OCI-M1 (cell line): ENCODE measurements at regions not wholly inside any gene's neighbourhood (a gene's known extent, or its start where the extent isn't known, plus 50 kb on each side); places are given as distances from the start of the nearest gene placed in this dataset.

Source experiments
- DNase-seq: peaks from one replicate; lab custom pipeline; 2025; lab: John Stamatoyannopoulos, UW

- no peak for DNase-seq
Observed at GRCh38 chr5:56515011-56515410, 281.9 kb upstream of the ANKRD55 start.

- DNase-seq: peak; percentile 38
Observed at GRCh38 chr5:56514245-56514644, 281.1 kb upstream of the ANKRD55 start.

- DNase-seq: no peak
Observed at GRCh38 chr5:56513141-56513540, 280.0 kb upstream of the ANKRD55 start.

- peak; percentile 15 for DNase-seq
Observed at GRCh38 chr5:56512313-56512996, 279.3 kb upstream of the ANKRD55 start.

- no peak for DNase-seq
Observed at GRCh38 chr5:56511326-56511841, 278.3 kb upstream of the ANKRD55 start.

- no peak for DNase-seq
Observed at GRCh38 chr5:56508249-56508648, 275.1 kb upstream of the ANKRD55 start.

- DNase-seq: no peak
Observed at GRCh38 chr5:56507351-56507930, 274.3 kb upstream of the ANKRD55 start.

GRCh38 chr5:56506211-56506965 is 273.3 kb upstream of the ANKRD55 start:
- no peak for DNase-seq

- no peak for DNase-seq
Observed at GRCh38 chr5:56503929-56504328, 270.8 kb upstream of the ANKRD55 start.

GRCh38 chr5:56501781-56502557 is 268.8 kb upstream of the ANKRD55 start:
- peak; percentile 90 for DNase-seq

- DNase-seq: no peak
Observed at GRCh38 chr5:56499901-56500300, 266.8 kb upstream of the ANKRD55 start.

GRCh38 chr5:56499491-56499890 is 266.4 kb upstream of the ANKRD55 start:
- no peak for DNase-seq

- DNase-seq: no peak
Observed at GRCh38 chr5:56498759-56499395, 265.7 kb upstream of the ANKRD55 start.

GRCh38 chr5:56496581-56497063 is 263.5 kb upstream of the ANKRD55 start:
- peak; percentile 13 for DNase-seq

- DNase-seq: peak; percentile 95
Observed at GRCh38 chr5:56494300-56494731, 261.2 kb upstream of the ANKRD55 start.

- DNase-seq: peak; percentile 55
Observed at GRCh38 chr5:56493766-56494165, 260.6 kb upstream of the ANKRD55 start.

- DNase-seq: no peak
Observed at GRCh38 chr5:56493308-56493707, 260.2 kb upstream of the ANKRD55 start.

- DNase-seq: peak; percentile 84
Observed at GRCh38 chr5:56492812-56493211, 259.7 kb upstream of the ANKRD55 start.

GRCh38 chr5:56490971-56491468 is 257.9 kb upstream of the ANKRD55 start:
- peak; percentile 58 for DNase-seq

GRCh38 chr5:56489272-56489671 is 256.1 kb upstream of the ANKRD55 start:
- DNase-seq: no peak

GRCh38 chr5:56487528-56488115 is 254.5 kb upstream of the ANKRD55 start:
- DNase-seq: no peak
